ENCODE measurements at regions not wholly inside any gene's neighbourhood (a gene's known extent, or its start where the extent isn't known, plus 50 kb on each side); places are given as distances from the start of the nearest gene placed in this dataset.

- no peak for TF ChIP-seq CTCF (conservative IDR thresholded peaks at IDR 0.05; ENCODE audit: low read depth in 2 of 2)
- no peak for TF ChIP-seq EZH2phosphoT487 (IDR thresholded peaks at IDR 0.05; ENCODE audit: unreplicated experiment)
- TF ChIP-seq POLR2AphosphoS5 (IDR thresholded peaks at IDR 0.05; ENCODE audit: low read depth), result no peak
- TF ChIP-seq EZH2 (IDR thresholded peaks at IDR 0.05; ENCODE audit: low read depth, unreplicated experiment), result no peak
- no peak for TF ChIP-seq NANOG (IDR thresholded peaks at IDR 0.05; ENCODE audit: borderline replicate concordance)
- no peak for TF ChIP-seq REST (IDR thresholded peaks at IDR 0.05; ENCODE audit: unreplicated experiment)
- TF ChIP-seq ETS1 (IDR thresholded peaks at IDR 0.05), result no peak
- TF ChIP-seq CREB1 (CRISPR knock-in tag; IDR thresholded peaks at IDR 0.05; ENCODE audit: low read depth), result no peak
- TF ChIP-seq ZNF114 (CRISPR knock-in tag; IDR thresholded peaks at IDR 0.05), result no peak
- TF ChIP-seq ZNF331 (CRISPR knock-in tag; IDR thresholded peaks at IDR 0.05; ENCODE audit: low read depth), result no peak
- TF ChIP-seq JUNB (IDR thresholded peaks at IDR 0.05; ENCODE audit: unreplicated experiment), result no peak
These were observed 285.3 kb upstream of the GADL1 start for GRCh38 chr3:31179768-31180167.
